ENCODE measurements at regions not wholly inside any gene's neighbourhood (a gene's known extent, or its start where the extent isn't known, plus 50 kb on each side); places are given as distances from the start of the nearest gene placed in this dataset.

DNA sequence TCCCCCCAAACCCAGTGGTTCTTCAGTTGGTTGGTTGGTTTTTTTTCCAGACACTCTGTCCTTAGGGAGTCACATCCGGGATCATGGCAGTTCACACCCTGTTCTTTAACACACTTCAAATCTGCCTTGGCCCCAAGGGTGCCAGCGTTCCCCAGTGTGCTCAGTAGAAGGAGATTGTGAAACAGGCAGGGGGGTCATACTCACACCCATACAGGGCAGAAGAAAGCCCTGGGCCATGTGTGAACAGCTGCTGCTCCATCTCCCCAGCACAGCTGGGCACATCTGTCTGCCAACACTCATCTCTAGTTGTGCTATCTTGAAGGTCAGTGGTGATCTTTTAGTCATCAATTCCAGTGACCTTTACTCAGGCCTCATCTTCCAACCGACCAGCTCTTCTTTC lies 64.4 kb upstream of the FUT8 start:
- no peak for TF ChIP-seq ZNF274 (IDR thresholded peaks at IDR 0.05; ENCODE audit: low read depth, low read length)
- TF ChIP-seq YY1 (IDR thresholded peaks at IDR 0.05; ENCODE audit: insufficient read depth, insufficient read length), result no peak
- no peak for TF ChIP-seq SUZ12 (IDR thresholded peaks at IDR 0.05; ENCODE audit: extremely low read depth, insufficient read depth, insufficient read length)
